Activated CD4-positive, alpha-beta T cell treated with anti-CD3 and anti-CD28 coated beads for 36 hours (primary cell): ENCODE measurements at regions not wholly inside any gene's neighbourhood (a gene's known extent, or its start where the extent isn't known, plus 50 kb on each side); places are given as distances from the start of the nearest gene placed in this dataset. TPM values are rescaled to one million over a fixed set of nuclear protein-coding genes. Genes with fewer than 3 reads are reported as not detected.
A peak's percentile ranks its signal among the peaks of the same experiment; 100 is the strongest.

Source experiments
- ATAC-seq: fragments of 200-7000 bp; cut with Tn5 transposase; one replicate; pipeline ENCODE4 v1.10.0; 2021; ENCODE audit warnings: mild to moderate bottlenecking, moderate library complexity
- CTCF ChIA-PET: fragments of 350-600 bp; sonication (Branson Sonifier 250); formaldehyde crosslinking; loops from one replicate; lab custom pipeline; 2021; ENCODE audit warnings: antibody characterized with exemption; lab: Charles Lee
- POLR2A ChIA-PET: fragments of 350-600 bp; sonication (Branson Sonifier 250); formaldehyde crosslinking; loops from one replicate; lab custom pipeline; 2021; ENCODE audit warnings: antibody characterized with exemption, inconsistent platforms; lab: Charles Lee
- DNase-seq: peaks from one replicate; pipeline ENCODE4 v3.0.0-alpha.2; 2020
- H3K27ac Mint-ChIP-seq: one replicate; pipeline ENCODE4 v1.8.0; 2021; ENCODE audit warnings: mixed read lengths
- H3K27me3 Mint-ChIP-seq: one replicate; pipeline ENCODE4 v1.8.0; 2021; ENCODE audit warnings: mixed read lengths
- H3K36me3 Mint-ChIP-seq: one replicate; pipeline ENCODE4 v1.8.0; 2021; ENCODE audit warnings: low read depth, mixed read lengths
- H3K4me1 Mint-ChIP-seq: one replicate; pipeline ENCODE4 v1.8.0; 2021; ENCODE audit warnings: mixed read lengths
- H3K4me3 Mint-ChIP-seq: one replicate; pipeline ENCODE4 v1.8.0; 2021; ENCODE audit warnings: mild to moderate bottlenecking, moderate library complexity, mixed read lengths
- H3K9me3 Mint-ChIP-seq: one replicate; pipeline ENCODE4 v1.8.0; 2021; ENCODE audit warnings: low read depth, mixed read lengths
- intact Hi-C, 2 experiments: fragments of 100-400 bp; cut with DNase I in 1 of 2; cut with micrococcal nuclease in 1 of 2; formaldehyde crosslinking; loops; one replicate each; pipeline versions ENCODE4 v1.14.2 to v1.15.1; 2022 to 2024; cut with DNase I, micrococcal nuclease
- microRNA-seq: library from miRNA; unstranded; fragments of <30 nt; microRNA quantifications from one replicate; pipeline ENCODE4 v1.2.0, GENCODE V29; 2021; ENCODE audit warnings: borderline replicate concordance

- POLR2A ChIA-PET = no interaction called here
- intact Hi-C loops = no loop called here
Measured at GRCh38 chr4:86530183-86530582, 63.9 kb upstream of the PTPN13 start.

GRCh38 chr4:86531440-86531839 lies 62.7 kb upstream of the PTPN13 start:
- CTCF ChIA-PET = interaction anchor here (0.5 to 1.7 kb wide), 3 partner anchors 10 to 356 kb away, joined by 3 to 6 read pairs (median 3); no protein-coding TSS in a partner anchor
- intact Hi-C loops = no loop called here
- POLR2A ChIA-PET = no interaction called here
- Mint-ChIP-seq H3K27ac (no peak overlapping the region), H3K9me3 (no peaks in the 10 kb centered on the region), H3K36me3 (no peaks in the 10 kb centered on the region), H3K27me3 (peaks cover 5% of the 10 kb centered on the region), H3K4me1 (no peaks in the 10 kb centered on the region), H3K4me3 (no peak overlapping the region)
- ATAC-seq (no peak), DNase-seq (no peak)

More at GRCh38 chr4:86530183-86530582, 63.9 kb upstream of the PTPN13 start:
- H3K27me3 Mint-ChIP-seq = peaks cover 5% of the 10 kb centered on the region
- DNase-seq (no peak), ATAC-seq (peak; percentile 30)
- no peaks in the 10 kb centered on the region for H3K4me1 Mint-ChIP-seq
- no peaks in the 10 kb centered on the region for H3K9me3 Mint-ChIP-seq
- CTCF ChIA-PET = interaction anchor here (0.6 kb wide), 1 partner anchor 28 kb away, joined by 3 read pairs; no protein-coding TSS in a partner anchor
- H3K36me3 Mint-ChIP-seq = no peaks in the 10 kb centered on the region
- no peak overlapping the region for H3K27ac Mint-ChIP-seq
- H3K4me3 Mint-ChIP-seq = no peak overlapping the region

- H3K4me3 Mint-ChIP-seq = no peak overlapping the region
- ChIA-PET CTCF (interaction anchor here (0.9 to 1.7 kb wide), 3 partner anchors 8 to 11 kb away, joined by 3 to 6 read pairs (median 3); no protein-coding TSS in a partner anchor), POLR2A (no interaction called here)
- peaks cover 3% of the 10 kb centered on the region for H3K27me3 Mint-ChIP-seq
- H3K4me1 Mint-ChIP-seq = no peaks in the 10 kb centered on the region
- H3K27ac Mint-ChIP-seq = no peak overlapping the region
- no peaks in the 10 kb centered on the region for H3K36me3 Mint-ChIP-seq
- intact Hi-C loops = no loop called here
- ATAC-seq (no peak), DNase-seq (no peak)
- no peaks in the 10 kb centered on the region for H3K9me3 Mint-ChIP-seq
Measured at GRCh38 chr4:86532851-86533250, 61.3 kb upstream of the PTPN13 start.

DNA sequence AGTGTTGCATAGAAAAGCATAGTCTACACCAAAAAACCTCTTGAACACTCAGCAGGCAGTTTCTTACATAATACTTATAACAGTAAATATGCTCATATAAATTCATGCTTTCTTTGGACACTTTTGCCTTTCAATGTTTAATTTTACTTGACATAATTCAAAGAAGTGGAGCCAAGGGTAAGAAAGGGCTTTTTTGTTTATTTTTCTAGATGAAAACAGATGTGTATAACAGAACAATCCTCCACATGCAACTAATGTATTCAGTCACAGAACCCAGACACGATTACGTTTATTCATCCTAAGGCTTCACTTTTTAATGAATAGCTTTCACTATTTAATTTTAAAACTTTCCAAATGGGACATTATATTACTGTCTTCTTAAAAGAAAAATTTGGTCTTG lies 58.0 kb upstream of the PTPN13 start:
- no peak for DNase-seq
- intact Hi-C loops = no loop called here
- H3K4me1 Mint-ChIP-seq = no peaks in the 10 kb centered on the region

GRCh38 chr4:86542319-86543027 lies 51.6 kb upstream of the PTPN13 start:
- H3K9me3 Mint-ChIP-seq = no peaks in the 10 kb centered on the region
- CTCF ChIA-PET = interaction anchor here (1.4 to 1.9 kb wide), 2 partner anchors 10 to 46 kb away, joined by 3 to 5 read pairs; no protein-coding TSS in a partner anchor
- no peaks in the 10 kb centered on the region for H3K36me3 Mint-ChIP-seq
- intact Hi-C loops = no loop called here
- DNase-seq (no peak), ATAC-seq (no peak)
- peaks cover 22% of the 10 kb centered on the region for H3K4me1 Mint-ChIP-seq
- H3K27me3 Mint-ChIP-seq = no peaks in the 10 kb centered on the region
- H3K27ac Mint-ChIP-seq = no peak overlapping the region
- POLR2A ChIA-PET = interaction anchor here (0.6 kb wide), 1 partner anchor 582 kb away, joined by 4 read pairs; no protein-coding TSS in a partner anchor
- H3K4me3 Mint-ChIP-seq = no peak overlapping the region

More for the DNA sequence above, 58.0 kb upstream of the PTPN13 start:
- POLR2A ChIA-PET = no interaction called here
- no peak for ATAC-seq
- H3K36me3 Mint-ChIP-seq = no peaks in the 10 kb centered on the region
- H3K27me3 Mint-ChIP-seq = peaks cover 3% of the 10 kb centered on the region
- H3K27ac Mint-ChIP-seq = no peak overlapping the region
- H3K9me3 Mint-ChIP-seq = no peaks in the 10 kb centered on the region
- H3K4me3 Mint-ChIP-seq = no peak overlapping the region
- CTCF ChIA-PET = interaction anchor here (1.2 kb wide), 1 partner anchor 37 kb away, joined by 3 read pairs; no protein-coding TSS in a partner anchor

GRCh38 chr4:86543080-86543479 lies 51.0 kb upstream of the PTPN13 start:
- H3K27ac Mint-ChIP-seq = no peak overlapping the region
- H3K36me3 Mint-ChIP-seq = no peaks in the 10 kb centered on the region
- no peak for ATAC-seq
- no peak for DNase-seq
- ChIA-PET CTCF (interaction anchor here (0.6 to 1.9 kb wide), 3 partner anchors 11 to 100 kb away, joined by 3 to 5 read pairs (median 3); no protein-coding TSS in a partner anchor), POLR2A (no interaction called here)
- intact Hi-C loops = no loop called here
- H3K27me3 Mint-ChIP-seq = no peaks in the 10 kb centered on the region
- no peaks in the 10 kb centered on the region for H3K9me3 Mint-ChIP-seq
- H3K4me1 Mint-ChIP-seq = peaks cover 22% of the 10 kb centered on the region
- H3K4me3 Mint-ChIP-seq = no peak overlapping the region

DNA sequence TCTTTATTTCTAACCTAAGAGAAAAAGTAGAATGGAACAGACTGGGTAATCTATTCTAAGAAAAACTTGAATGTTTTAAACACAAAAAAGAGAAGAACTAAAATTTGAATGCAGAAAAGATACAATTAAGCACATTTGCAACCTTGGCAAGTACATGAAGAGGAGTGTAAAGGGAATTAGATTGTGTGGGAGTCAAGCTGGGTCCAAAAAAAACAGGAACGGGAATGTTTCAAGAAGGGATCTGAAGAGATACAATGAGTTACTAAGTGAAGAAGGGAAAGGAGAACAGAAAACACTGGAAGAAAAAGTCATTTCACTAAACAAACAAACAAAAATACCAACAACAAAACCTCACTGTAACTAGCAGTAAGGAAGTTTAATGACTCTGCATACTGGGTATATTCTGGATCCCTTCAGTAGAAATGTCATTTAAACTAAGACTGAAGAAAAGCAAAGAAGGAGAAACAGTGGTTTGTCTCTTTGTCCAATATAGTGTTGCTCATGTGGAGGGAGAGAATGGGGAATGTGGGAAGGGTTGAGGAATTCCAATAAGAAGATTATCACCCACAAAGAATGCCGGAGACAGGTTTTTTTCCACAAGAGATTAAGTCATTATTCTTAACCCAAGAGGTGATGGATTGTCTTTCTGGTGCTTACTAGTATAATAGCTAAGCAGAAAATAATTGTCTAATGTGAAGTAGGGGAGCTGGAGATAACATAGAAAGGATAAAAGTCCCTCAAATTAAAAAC lies 50.4 kb upstream of the PTPN13 start:
- Mint-ChIP-seq H3K9me3 (no peaks in the 10 kb centered on the region), H3K27ac (peak overlapping the region; percentile 68), H3K36me3 (no peaks in the 10 kb centered on the region), H3K4me1 (peaks cover 22% of the 10 kb centered on the region), H3K27me3 (no peaks in the 10 kb centered on the region), H3K4me3 (no peak overlapping the region)
- POLR2A ChIA-PET = interaction anchor here (0.6 kb wide), 1 partner anchor 484 kb away, joined by 3 read pairs; no protein-coding TSS in a partner anchor
- no peak for DNase-seq
- no peak for ATAC-seq
- CTCF ChIA-PET = interaction anchor here (0.6 to 1.9 kb wide), 3 partner anchors 12 to 100 kb away, joined by 3 to 5 read pairs (median 3); no protein-coding TSS in a partner anchor
- intact Hi-C loops = loop anchor here in 1 of 2 experiments (2.0 kb wide), 1 partner anchor 51 kb away; the partner anchor contains the start of gene PTPN13

DNA sequence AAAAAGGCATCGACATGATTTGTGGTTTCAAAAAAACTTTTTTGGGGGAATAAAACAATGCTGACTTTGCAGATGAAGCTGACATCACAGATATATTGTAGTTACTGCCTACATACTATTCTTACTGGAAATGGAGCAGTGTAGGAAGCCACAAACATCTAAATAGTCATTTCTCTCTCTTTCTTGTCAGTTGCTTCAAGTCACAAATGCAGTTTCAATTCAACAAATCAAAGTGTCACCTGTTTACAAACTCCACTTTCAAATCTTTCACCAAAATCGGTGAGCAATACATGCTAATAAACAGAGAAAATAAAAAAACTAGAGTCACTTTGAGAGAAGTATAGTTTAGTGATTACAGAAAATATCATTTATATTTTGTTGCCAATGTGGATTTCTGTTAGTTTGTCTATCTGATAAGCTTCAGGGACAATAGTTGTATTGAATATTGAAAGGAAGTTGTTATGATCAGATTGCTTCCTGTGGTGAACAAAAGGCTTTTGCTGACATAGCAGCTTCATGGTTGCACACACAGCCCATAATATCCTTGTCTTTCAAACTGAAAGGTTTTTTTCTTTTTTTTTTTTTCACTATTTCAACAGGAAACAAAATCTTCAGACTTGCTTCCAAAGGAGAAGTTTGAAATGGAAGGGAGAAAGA lies 49.7 kb upstream of the PTPN13 start:
- ChIA-PET POLR2A (interaction anchor here (0.6 kb wide), 1 partner anchor 484 kb away, joined by 3 read pairs; no protein-coding TSS in a partner anchor), CTCF (no interaction called here)
- Mint-ChIP-seq H3K27me3 (no peaks in the 10 kb centered on the region), H3K9me3 (no peaks in the 10 kb centered on the region), H3K36me3 (no peaks in the 10 kb centered on the region), H3K4me1 (peaks cover 22% of the 10 kb centered on the region), H3K4me3 (no peak overlapping the region), H3K27ac (peak overlapping the region; percentile 91)
- peak; percentile 13 for DNase-seq
- ATAC-seq = peak; percentile 93
- intact Hi-C loops = loop anchor here in 1 of 2 experiments (2.0 kb wide), 1 partner anchor 50 kb away; the partner anchor contains the start of gene PTPN13

Small RNAs in the stretch of these regions (microRNA-seq; reads per million reads assigned to microRNA genes)
- gene MIR4452 = not detected
